ENCODE measurements at regions not wholly inside any gene's neighbourhood (a gene's known extent, or its start where the extent isn't known, plus 50 kb on each side); places are given as distances from the start of the nearest gene placed in this dataset.

GRCh38 chr1:79929356-79929755 is 922.8 kb upstream of the ADGRL4 start:
- H3K4me3 ChIP-seq = no peak overlapping the region
- no peak overlapping the region for H3K27ac ChIP-seq
- H3K36me3 ChIP-seq = no peaks in the 10 kb centered on the region
- H3K4me1 ChIP-seq = no peaks in the 10 kb centered on the region
- H3K27me3 ChIP-seq = no peaks in the 10 kb centered on the region
- TF ChIP-seq, protein P1, sequence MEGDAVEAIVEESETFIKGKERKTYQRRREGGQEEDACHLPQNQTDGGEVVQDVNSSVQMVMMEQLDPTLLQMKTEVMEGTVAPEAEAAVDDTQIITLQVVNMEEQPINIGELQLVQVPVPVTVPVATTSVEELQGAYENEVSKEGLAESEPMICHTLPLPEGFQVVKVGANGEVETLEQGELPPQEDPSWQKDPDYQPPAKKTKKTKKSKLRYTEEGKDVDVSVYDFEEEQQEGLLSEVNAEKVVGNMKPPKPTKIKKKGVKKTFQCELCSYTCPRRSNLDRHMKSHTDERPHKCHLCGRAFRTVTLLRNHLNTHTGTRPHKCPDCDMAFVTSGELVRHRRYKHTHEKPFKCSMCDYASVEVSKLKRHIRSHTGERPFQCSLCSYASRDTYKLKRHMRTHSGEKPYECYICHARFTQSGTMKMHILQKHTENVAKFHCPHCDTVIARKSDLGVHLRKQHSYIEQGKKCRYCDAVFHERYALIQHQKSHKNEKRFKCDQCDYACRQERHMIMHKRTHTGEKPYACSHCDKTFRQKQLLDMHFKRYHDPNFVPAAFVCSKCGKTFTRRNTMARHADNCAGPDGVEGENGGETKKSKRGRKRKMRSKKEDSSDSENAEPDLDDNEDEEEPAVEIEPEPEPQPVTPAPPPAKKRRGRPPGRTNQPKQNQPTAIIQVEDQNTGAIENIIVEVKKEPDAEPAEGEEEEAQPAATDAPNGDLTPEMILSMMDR (IDR thresholded peaks at IDR 0.05) = no peak
- no peak for DNase-seq (ENCODE audit: low spot score)
- no peaks in the 10 kb centered on the region for H3K9me3 ChIP-seq

- DNase-seq (ENCODE audit: low spot score) = no peak
- TF ChIP-seq, protein P1 (IDR thresholded peaks at IDR 0.05) = no peak
- Histone ChIP-seq H3K4me3 (no peak overlapping the region), H3K9me3 (no peaks in the 10 kb centered on the region), H3K36me3 (no peaks in the 10 kb centered on the region), H3K27ac (no peak overlapping the region), H3K4me1 (no peaks in the 10 kb centered on the region), H3K27me3 (no peaks in the 10 kb centered on the region)
These were observed 922.4 kb upstream of the ADGRL4 start for GRCh38 chr1:79928901-79929300.

DNA sequence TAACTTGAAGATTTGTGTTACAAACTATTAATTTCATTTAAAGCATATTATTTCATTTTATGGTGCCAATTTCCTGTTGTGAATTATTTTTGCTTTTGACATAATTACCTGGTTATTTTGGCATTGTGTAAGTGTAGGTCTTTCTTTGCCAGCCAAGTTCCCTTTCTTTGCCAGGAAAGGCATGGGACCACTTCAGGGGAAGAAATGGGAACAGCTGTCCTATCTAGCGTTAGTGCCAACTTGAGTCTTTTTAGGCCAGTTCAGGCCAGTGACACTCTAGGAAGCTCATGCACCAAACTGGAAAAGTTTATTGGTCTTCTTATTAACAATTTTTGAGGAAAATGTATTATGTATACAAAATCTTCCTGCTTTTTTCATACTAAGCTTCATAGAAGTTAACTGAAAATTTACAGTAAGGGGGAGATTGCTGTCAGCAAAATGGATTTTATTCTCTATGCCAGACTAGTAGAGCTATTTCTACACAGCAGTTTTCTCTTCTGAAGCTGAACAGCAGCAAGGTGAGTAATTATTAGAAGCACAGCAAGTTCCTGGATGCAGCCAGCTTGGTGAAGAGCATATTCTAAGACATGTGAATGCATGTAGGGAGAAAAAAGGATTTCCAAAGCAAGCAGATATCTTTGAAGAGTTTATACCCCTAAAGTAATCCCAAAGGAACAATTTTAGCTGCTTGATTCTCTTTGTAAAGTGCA is 914.6 kb upstream of the ADGRL4 start:
- peaks cover 0 to 5% of the 10 kb centered on the region in 2 donors for H3K9me3 ChIP-seq
- DNase-seq (ENCODE audit: low spot score) = no peak
- TF ChIP-seq, protein P1 (IDR thresholded peaks at IDR 0.05) = no peak

GRCh38 chr1:79914896-79915295 is 908.4 kb upstream of the ADGRL4 start:
- H3K27ac ChIP-seq = no peak overlapping the region
- H3K9me3 ChIP-seq = peaks cover 0 to 5% of the 10 kb centered on the region in 2 donors
- DNase-seq (ENCODE audit: low spot score) = no peak
- TF ChIP-seq, protein P1 (IDR thresholded peaks at IDR 0.05) = no peak
- no peaks in the 10 kb centered on the region for H3K27me3 ChIP-seq
- no peaks in the 10 kb centered on the region for H3K4me1 ChIP-seq
- H3K4me3 ChIP-seq = no peak overlapping the region
- H3K36me3 ChIP-seq = no peaks in the 10 kb centered on the region

More for the DNA sequence above, 914.6 kb upstream of the ADGRL4 start:
- Histone ChIP-seq H3K4me1 (peaks cover 0 to 8% of the 10 kb centered on the region in 2 donors), H3K27me3 (no peaks in the 10 kb centered on the region), H3K36me3 (no peaks in the 10 kb centered on the region), H3K27ac (no peak overlapping the region), H3K4me3 (no peak overlapping the region)

- no peaks in the 10 kb centered on the region for H3K36me3 ChIP-seq
- DNase-seq (ENCODE audit: low spot score) = no peak
- no peaks in the 10 kb centered on the region for H3K27me3 ChIP-seq
- H3K27ac ChIP-seq = no peak overlapping the region
- TF ChIP-seq, protein P1 (IDR thresholded peaks at IDR 0.05) = no peak
- H3K4me3 ChIP-seq = no peak overlapping the region
- peaks cover 0 to 5% of the 10 kb centered on the region in 2 donors for H3K9me3 ChIP-seq
- H3K4me1 ChIP-seq = no peaks in the 10 kb centered on the region
These were observed 906.3 kb upstream of the ADGRL4 start for GRCh38 chr1:79912813-79913212.

GRCh38 chr1:79903321-79903720 is 896.8 kb upstream of the ADGRL4 start:
- no peak for DNase-seq (ENCODE audit: low spot score)
- TF ChIP-seq, protein P1 (IDR thresholded peaks at IDR 0.05) = no peak
- H3K27ac ChIP-seq = no peak overlapping the region
- H3K36me3 ChIP-seq = no peaks in the 10 kb centered on the region
- no peak overlapping the region for H3K4me3 ChIP-seq
- H3K9me3 ChIP-seq = no peaks in the 10 kb centered on the region
- H3K27me3 ChIP-seq = no peaks in the 10 kb centered on the region
- no peaks in the 10 kb centered on the region for H3K4me1 ChIP-seq

All from right atrium auricular region (tissue), 2 donors.